Calu3 (cell line): ENCODE measurements at regions not wholly inside any gene's neighbourhood (a gene's known extent, or its start where the extent isn't known, plus 50 kb on each side); places are given as distances from the start of the nearest gene placed in this dataset.

Experiments
- BruUV-seq: library from RNA; stranded (reverse); fragments of 400-500 nt; replicated peaks from 2 replicates; lab custom pipeline; 2021; lab: Mats Ljungman, UMichigan
- CTCF ChIA-PET: fragments of 300-600 bp; sonication (Branson Sonifier 250); formaldehyde crosslinking; loops from one replicate; lab custom pipeline; 2022; ENCODE audit warnings: antibody characterized with exemption; lab: Charles Lee
- DNase-seq: peaks from one replicate; pipeline ENCODE4 v3.0.0; 2022
- H3K27ac Mint-ChIP-seq: one replicate; pipeline ENCODE4 v1.8.0; 2022; ENCODE audit warnings: mixed read lengths; ENCODE audit not compliant: unreplicated experiment
- H3K27me3 Mint-ChIP-seq: one replicate; pipeline ENCODE4 v1.8.0; 2022; ENCODE audit warnings: mixed read lengths; ENCODE audit not compliant: unreplicated experiment
- H3K36me3 Mint-ChIP-seq: one replicate; pipeline ENCODE4 v1.8.0; 2022; ENCODE audit warnings: mild to moderate bottlenecking, moderate library complexity, mixed read lengths; ENCODE audit not compliant: insufficient read depth, unreplicated experiment
- H3K4me1 Mint-ChIP-seq: one replicate; pipeline ENCODE4 v1.8.0; 2022; ENCODE audit warnings: mild to moderate bottlenecking, low read depth, mixed read lengths; ENCODE audit not compliant: unreplicated experiment
- H3K4me3 Mint-ChIP-seq: one replicate; pipeline ENCODE4 v1.8.0; 2022; ENCODE audit warnings: mild to moderate bottlenecking, low read depth, moderate library complexity, mixed read lengths; ENCODE audit not compliant: unreplicated experiment
- H3K9me3 Mint-ChIP-seq: one replicate; pipeline ENCODE4 v1.8.0; 2022; ENCODE audit warnings: low read depth, mixed read lengths; ENCODE audit not compliant: unreplicated experiment
- intact Hi-C: fragments of 100-400 bp; cut with micrococcal nuclease; formaldehyde crosslinking; loops from one replicate; pipeline ENCODE4 v1.10.0; 2022; ENCODE audit not compliant: unreplicated experiment
- TF ChIP-seq, protein P1 (sequence below): fragments of 200-600 bp; IDR thresholded peaks from one replicate; pipeline ENCODE4 v1.8.0; 2022; ENCODE audit warnings: antibody characterized with exemption; ENCODE audit not compliant: unreplicated experiment

DNA sequence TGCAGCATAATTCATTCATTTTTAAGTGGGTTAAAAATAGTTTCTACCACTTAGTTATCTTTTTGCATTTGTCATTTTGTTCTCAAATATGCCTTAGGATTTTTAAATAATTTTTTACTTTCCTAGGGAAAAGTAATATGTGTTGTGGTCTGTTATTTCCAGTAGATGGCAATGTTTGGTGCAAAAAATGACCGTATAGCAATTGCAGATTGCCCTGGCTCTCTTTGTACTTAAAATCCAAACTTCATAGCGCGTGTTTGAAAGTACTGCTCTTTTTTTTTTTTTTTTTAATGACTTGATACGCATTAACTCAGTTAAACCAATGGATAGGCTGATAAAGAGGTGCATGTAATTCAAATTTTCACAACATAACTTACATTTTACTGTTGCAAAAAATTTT lies 74.4 kb upstream of the RBMX start:
- Mint-ChIP-seq H3K27ac (no peak overlapping the region), H3K4me1 (no peaks in the 10 kb centered on the region), H3K36me3 (no peaks in the 10 kb centered on the region), H3K27me3 (no peaks in the 10 kb centered on the region), H3K9me3 (no peaks in the 10 kb centered on the region), H3K4me3 (no peak overlapping the region)
- no peak for DNase-seq
- TF ChIP-seq, protein P1, sequence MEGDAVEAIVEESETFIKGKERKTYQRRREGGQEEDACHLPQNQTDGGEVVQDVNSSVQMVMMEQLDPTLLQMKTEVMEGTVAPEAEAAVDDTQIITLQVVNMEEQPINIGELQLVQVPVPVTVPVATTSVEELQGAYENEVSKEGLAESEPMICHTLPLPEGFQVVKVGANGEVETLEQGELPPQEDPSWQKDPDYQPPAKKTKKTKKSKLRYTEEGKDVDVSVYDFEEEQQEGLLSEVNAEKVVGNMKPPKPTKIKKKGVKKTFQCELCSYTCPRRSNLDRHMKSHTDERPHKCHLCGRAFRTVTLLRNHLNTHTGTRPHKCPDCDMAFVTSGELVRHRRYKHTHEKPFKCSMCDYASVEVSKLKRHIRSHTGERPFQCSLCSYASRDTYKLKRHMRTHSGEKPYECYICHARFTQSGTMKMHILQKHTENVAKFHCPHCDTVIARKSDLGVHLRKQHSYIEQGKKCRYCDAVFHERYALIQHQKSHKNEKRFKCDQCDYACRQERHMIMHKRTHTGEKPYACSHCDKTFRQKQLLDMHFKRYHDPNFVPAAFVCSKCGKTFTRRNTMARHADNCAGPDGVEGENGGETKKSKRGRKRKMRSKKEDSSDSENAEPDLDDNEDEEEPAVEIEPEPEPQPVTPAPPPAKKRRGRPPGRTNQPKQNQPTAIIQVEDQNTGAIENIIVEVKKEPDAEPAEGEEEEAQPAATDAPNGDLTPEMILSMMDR, result no peak
- CTCF ChIA-PET, result no interaction called here
- intact Hi-C loops, result loop anchor here (1.0 to 10.0 kb wide), 3 partner anchors 97 to 1790 kb away; no protein-coding TSS in a partner anchor
- no TSS peak for BruUV-seq

DNA sequence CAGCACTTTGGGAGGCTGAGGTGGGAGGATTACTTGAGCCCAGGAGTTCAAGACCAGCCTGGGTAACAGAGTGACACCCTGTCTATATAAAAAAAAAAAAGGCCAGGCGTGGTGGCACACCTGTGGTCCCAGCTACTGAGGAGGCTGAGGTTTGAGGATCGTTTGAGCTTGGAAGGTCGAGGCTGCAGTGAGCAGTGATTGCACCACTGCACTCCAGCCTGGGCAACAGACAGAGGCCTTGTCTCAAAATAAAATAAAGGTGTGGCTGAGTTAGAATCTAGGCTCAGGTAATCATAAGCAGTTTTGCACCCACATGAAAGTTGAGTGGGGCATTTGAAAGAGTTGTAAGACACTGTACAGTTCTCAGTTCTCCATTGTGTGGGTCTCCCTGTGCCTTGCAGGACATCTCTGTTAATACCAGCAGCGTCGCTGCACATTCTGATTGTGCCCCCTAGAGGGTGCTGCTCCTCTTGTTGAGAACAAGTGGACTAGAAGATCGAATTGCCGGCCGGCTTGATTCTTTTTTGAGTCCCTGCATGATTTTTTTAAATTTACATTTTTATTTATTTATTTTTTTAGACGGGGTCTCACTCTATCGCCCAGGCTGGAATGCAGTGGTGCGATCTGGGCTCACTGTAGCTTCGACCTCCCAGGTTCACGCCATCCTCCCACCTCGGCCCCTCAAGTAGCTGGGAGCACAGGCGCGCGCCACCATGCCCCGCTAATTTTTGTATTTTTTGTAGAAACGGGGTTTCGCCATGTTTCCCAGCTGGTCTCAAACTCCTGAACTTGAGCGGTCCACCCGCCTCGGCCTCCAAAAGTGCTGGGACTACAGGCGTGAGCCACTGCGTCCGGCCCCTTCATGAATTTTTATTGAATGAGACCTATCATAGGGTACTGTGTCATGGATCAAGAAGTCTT lies 73.6 kb upstream of the RBMX start:
- intact Hi-C loops, result loop anchor here (1.0 to 10.0 kb wide), 3 partner anchors 98 to 1791 kb away; no protein-coding TSS in a partner anchor
- H3K27me3 Mint-ChIP-seq, result no peaks in the 10 kb centered on the region

DNA sequence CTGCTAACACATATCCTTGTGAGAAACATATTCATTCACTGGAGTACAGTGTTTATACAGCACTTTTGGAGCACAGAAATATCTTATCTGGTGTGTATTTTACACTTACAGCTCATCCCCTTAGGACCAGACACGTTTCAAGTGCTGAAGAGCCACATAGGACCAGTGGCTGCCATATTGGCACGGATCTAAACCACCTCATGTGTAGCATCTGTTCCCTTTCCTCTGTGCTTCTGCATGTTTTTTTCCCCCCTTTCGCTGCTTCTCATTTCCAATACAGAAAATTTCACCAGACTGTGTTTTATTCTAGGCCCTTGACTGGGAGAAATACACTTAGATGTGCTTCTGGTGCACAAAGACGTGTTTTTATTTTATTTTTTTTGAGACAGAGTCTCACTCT lies 69.7 kb upstream of the RBMX start:
- Mint-ChIP-seq H3K27ac (no peak overlapping the region), H3K27me3 (no peaks in the 10 kb centered on the region), H3K4me1 (no peaks in the 10 kb centered on the region), H3K4me3 (no peak overlapping the region), H3K36me3 (no peaks in the 10 kb centered on the region), H3K9me3 (no peaks in the 10 kb centered on the region)
- no TSS peak for BruUV-seq
- CTCF ChIA-PET, result no interaction called here
- no peak for DNase-seq
- TF ChIP-seq, protein P1, result no peak
- intact Hi-C loops, result loop anchor here (10.0 kb wide), 2 partner anchors 245 to 1795 kb away; no protein-coding TSS in a partner anchor

More for the DNA sequence above, 73.6 kb upstream of the RBMX start:
- Mint-ChIP-seq H3K36me3 (no peaks in the 10 kb centered on the region), H3K27ac (no peak overlapping the region), H3K4me1 (no peaks in the 10 kb centered on the region), H3K9me3 (no peaks in the 10 kb centered on the region), H3K4me3 (no peak overlapping the region)
- BruUV-seq, result no TSS peak
- TF ChIP-seq, protein P1, result peak; percentile 43
- DNase-seq, result peak; percentile 65
- CTCF ChIA-PET, result no interaction called here

- intact Hi-C loops, result no loop called here
- TF ChIP-seq, protein P1, result no peak
- no peaks in the 10 kb centered on the region for H3K27me3 Mint-ChIP-seq
- DNase-seq, result no peak
- no TSS peak for BruUV-seq
- CTCF ChIA-PET, result no interaction called here
- H3K9me3 Mint-ChIP-seq, result no peaks in the 10 kb centered on the region
- H3K4me3 Mint-ChIP-seq, result no peak overlapping the region
- H3K4me1 Mint-ChIP-seq, result no peaks in the 10 kb centered on the region
- H3K36me3 Mint-ChIP-seq, result no peaks in the 10 kb centered on the region
- no peak overlapping the region for H3K27ac Mint-ChIP-seq
These were observed 61.1 kb upstream of the RBMX start for GRCh38 chrX:136941396-136942337.
